ENCODE measurements at regions not wholly inside any gene's neighbourhood (a gene's known extent, or its start where the extent isn't known, plus 50 kb on each side); places are given as distances from the start of the nearest gene placed in this dataset.
"Not testable (repeated sequence)": the region's sequence is repeated elsewhere in the genome, so short reads cannot be mapped to it uniquely, and the experiment has no call there.

- Histone ChIP-seq H3K79me2 (ENCODE audit: insufficient read depth) (no peaks in the 10 kb centered on the region), H3K27ac (ENCODE audit: low read depth in 2 of 2, low read length in 1 of 2) (no peak overlapping the region), H3K4me1 (ENCODE audit: control insufficient read depth in 1 of 2, insufficient read depth in 2 of 2, low read depth in 1 of 2, low read length in 1 of 2) (no peaks in the 10 kb centered on the region), H4K20me1 (ENCODE audit: insufficient read depth) (no peaks in the 10 kb centered on the region), H3K4me3 (ENCODE audit: low read depth in 2 of 2, low read length in 1 of 2) (no peak overlapping the region), H3K4me2 (no peak overlapping the region), H3K9me3 (no peaks in the 10 kb centered on the region), H3K9me2 (no peaks in the 10 kb centered on the region), H3K36me3 (replicated peaks in 1 of 2; ENCODE audit: control insufficient read depth in 1 of 2, insufficient read depth in 2 of 2, low read length in 1 of 2) (no peaks in the 10 kb centered on the region), H3K9ac (no peak overlapping the region), H2AFZ (ENCODE audit: low read depth) (no peak overlapping the region), H3K27me3 (ENCODE audit: insufficient read depth) (no peaks in the 10 kb centered on the region), H3F3A (replicated peaks; ENCODE audit: insufficient read depth) (no peaks in the 10 kb centered on the region)
- ChIA-PET POLR2A (no interaction called here), CTCF (no interaction called here)
- TF ChIP-seq MXI1 (IDR thresholded peaks at IDR 0.05; ENCODE audit: low read depth, low read length) (no peak), SIN3A (IDR thresholded peaks at IDR 0.05; ENCODE audit: borderline replicate concordance, low read depth, low read length) (no peak), GATA2 (CRISPR knock-in tag; IDR thresholded peaks at IDR 0.05) (no peak), SMC3 (IDR thresholded peaks at IDR 0.05; ENCODE audit: low read depth, low read length) (no peak), EZH2phosphoT487 (IDR thresholded peaks at IDR 0.05; ENCODE audit: borderline replicate concordance, low read depth) (no peak), FOSL2 (IDR thresholded peaks at IDR 0.05; ENCODE audit: borderline replicate concordance, low read depth) (no peak), POLR2AphosphoS5 (IDR thresholded peaks at IDR 0.05; ENCODE audit: low read depth, low read length) (no peak), CHD2 (IDR thresholded peaks at IDR 0.05; ENCODE audit: low read length, partially characterized antibody) (no peak), GABPA (IDR thresholded peaks at IDR 0.05; ENCODE audit: low read depth) (no peak), NRF1 (IDR thresholded peaks at IDR 0.05; ENCODE audit: low read depth, low read length) (no peak), EP300 (IDR thresholded peaks at IDR 0.05; ENCODE audit: borderline replicate concordance in 1 of 2, low read depth in 1 of 2, low read length in 1 of 2) (no peak), USF1 (IDR thresholded peaks at IDR 0.05; ENCODE audit: borderline replicate concordance, low read depth) (no peak), YY1 (IDR thresholded peaks at IDR 0.05; ENCODE audit: low read depth) (no peak), TCF12 (IDR thresholded peaks at IDR 0.05) (no peak), ZBTB33 (IDR thresholded peaks at IDR 0.05; ENCODE audit: borderline replicate concordance, low read depth) (no peak), JUND (IDR thresholded peaks at IDR 0.05) (no peak), FOXM1 (IDR thresholded peaks at IDR 0.05; ENCODE audit: low read depth) (no peak)
- no peak for DNase-seq
- WGBS (ENCODE audit: low lambda C conversion rate) = 76% methylated on average over 2 of the region's 2 CpGs
Observed at GRCh38 chr13:69226427-69226826, 881.2 kb upstream of the ATXN8OS start.

- H3K9me3 ChIP-seq; H3K4me1 ChIP-seq (ENCODE audit: control insufficient read depth in 1 of 2, insufficient read depth in 2 of 2, low read depth in 1 of 2, low read length in 1 of 2); H3K9me2 ChIP-seq; H3K9ac ChIP-seq; H3K27ac ChIP-seq (ENCODE audit: low read depth in 2 of 2, low read length in 1 of 2); H2AFZ ChIP-seq (ENCODE audit: low read depth); POLR2A ChIA-PET; H3K27me3 ChIP-seq (ENCODE audit: insufficient read depth); H3K4me2 ChIP-seq; H3K4me3 ChIP-seq (ENCODE audit: low read depth in 2 of 2, low read length in 1 of 2); H3F3A ChIP-seq (replicated peaks; ENCODE audit: insufficient read depth); CTCF ChIA-PET; DNase-seq; H3K36me3 ChIP-seq (replicated peaks in 1 of 2; ENCODE audit: control insufficient read depth in 1 of 2, insufficient read depth in 2 of 2, low read length in 1 of 2); H3K79me2 ChIP-seq (ENCODE audit: insufficient read depth); H4K20me1 ChIP-seq (ENCODE audit: insufficient read depth): not testable (repeated sequence)
- WGBS (ENCODE audit: low lambda C conversion rate) = 74% methylated on average over 22 of the region's 22 CpGs
Observed at GRCh38 chr13:69221633-69222498, 885.8 kb upstream of the ATXN8OS start.

Measured in SK-N-SH (cell line).